Stimulated activated CD8-positive, alpha-beta memory T cell treated with anti-CD3 and anti-CD28 coated beads, Interleukin-15, amount 100 ng/mL, for 24 hours (primary cell): ENCODE measurements at regions not wholly inside any gene's neighbourhood (a gene's known extent, or its start where the extent isn't known, plus 50 kb on each side); places are given as distances from the start of the nearest gene placed in this dataset.

Experiments used
- DNase-seq: peaks from one replicate; pipeline ENCODE4 v3.0.0-alpha.2; 2020; ENCODE audit warnings: low read depth

- DNase-seq, result no peak
These were observed 117.5 kb downstream of the ASCL4 start for GRCh38 chr12:107891967-107892366.

DNA sequence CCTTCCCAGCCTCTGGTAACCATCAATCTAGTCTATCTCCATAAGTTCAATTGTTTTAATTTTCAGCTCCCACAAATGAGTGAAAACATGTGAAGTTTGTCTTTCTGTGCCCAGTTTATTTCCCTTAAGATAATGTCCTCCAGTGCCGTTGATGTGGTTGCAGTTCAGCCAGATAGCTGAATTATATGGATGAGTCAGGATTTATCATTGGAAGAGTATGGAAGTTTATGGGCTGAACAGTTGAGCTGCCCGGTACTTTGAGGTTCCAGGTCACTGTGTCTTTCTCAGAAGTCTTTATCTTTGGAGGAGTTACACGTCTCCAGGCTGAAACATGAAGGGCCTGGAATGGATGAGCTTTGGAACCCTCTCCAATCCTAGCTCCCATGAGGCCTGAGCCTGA is 120.1 kb downstream of the ASCL4 start:
- DNase-seq, result no peak

GRCh38 chr12:107895966-107896365 is 121.5 kb downstream of the ASCL4 start:
- no peak for DNase-seq

GRCh38 chr12:107900588-107900987 is 126.1 kb downstream of the ASCL4 start:
- no peak for DNase-seq

DNA sequence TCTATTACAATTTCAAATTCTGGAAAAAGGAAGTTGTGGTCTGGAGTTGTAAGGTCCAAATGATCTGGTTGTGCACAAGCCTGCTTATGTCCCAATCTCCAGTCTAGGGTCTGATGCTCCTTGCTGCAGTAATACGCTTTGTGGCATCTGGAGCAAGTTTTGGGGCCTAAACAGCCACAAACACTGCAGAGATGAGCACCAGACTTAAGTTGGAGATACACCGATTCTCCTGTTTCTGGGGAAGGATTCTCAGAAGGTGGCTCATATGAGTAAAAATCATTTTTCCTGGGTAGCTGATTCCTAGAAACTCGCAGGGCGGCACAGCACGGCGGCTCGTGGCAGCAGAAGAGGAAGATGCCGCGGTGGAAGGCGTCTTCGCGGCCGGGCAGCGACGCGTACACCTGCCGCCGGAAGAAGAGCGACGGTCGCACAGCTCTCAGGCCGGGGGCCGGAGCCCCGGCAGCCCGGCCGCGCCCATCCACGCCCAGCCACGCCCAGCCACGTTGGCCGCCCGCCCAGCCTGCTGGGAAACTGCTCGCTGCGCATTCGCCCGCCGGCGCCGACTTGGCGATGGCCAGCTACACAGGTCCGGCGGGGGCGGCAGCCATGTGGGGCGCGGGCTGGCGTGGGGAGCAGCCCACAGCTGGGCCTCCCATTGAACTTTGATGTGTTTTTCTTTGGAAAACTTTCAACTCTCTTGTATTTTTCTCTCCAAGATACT is 129.0 kb downstream of the ASCL4 start:
- peak; percentile 14 for DNase-seq

DNA sequence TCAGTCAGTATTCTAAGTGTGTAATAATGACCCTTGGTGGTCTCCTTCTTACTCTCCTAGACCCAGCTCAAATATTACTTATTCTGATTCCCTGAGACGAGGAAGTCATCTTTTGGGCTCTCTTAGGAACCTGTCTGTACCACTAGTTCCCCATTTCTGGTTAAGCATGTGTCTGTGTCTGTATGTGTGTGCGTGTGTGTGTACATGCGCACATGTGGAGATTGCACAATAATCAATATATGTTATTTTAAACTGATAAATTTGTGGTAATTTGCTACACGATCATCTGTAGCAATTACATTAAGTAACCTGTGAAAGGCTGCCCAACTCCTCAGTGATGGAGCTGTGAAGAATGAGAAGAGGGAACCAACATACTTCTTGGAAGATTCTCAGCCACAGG is 132.2 kb downstream of the ASCL4 start:
- DNase-seq, result no peak

GRCh38 chr12:107912421-107913004 is 138.0 kb downstream of the ASCL4 start:
- peak; percentile 43 for DNase-seq

DNA sequence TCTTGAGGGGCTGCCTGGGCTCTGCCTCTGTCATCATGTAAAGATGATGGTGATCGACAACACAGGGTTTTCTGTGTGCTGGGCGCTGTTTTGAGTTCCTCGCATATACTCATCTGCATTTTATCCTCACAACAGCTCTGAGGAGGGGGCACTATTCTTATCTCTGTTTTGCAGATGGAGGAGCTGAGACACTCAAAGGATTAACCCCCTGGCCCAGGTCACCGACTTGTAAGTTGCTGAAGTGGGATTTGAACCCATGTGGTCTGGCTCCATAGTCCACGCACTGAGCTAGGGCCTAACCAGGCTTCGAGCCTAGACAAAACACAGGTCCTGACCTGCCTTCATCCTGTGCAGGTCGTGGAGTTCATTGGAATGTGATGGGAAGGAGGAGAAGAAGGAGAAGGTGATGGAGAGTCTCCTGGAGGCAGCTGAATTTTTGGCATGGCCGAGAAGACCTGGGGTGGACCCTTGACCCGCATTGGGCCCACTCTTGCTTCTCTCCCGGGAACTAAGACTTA is 140.0 kb downstream of the ASCL4 start:
- DNase-seq, result no peak

DNA sequence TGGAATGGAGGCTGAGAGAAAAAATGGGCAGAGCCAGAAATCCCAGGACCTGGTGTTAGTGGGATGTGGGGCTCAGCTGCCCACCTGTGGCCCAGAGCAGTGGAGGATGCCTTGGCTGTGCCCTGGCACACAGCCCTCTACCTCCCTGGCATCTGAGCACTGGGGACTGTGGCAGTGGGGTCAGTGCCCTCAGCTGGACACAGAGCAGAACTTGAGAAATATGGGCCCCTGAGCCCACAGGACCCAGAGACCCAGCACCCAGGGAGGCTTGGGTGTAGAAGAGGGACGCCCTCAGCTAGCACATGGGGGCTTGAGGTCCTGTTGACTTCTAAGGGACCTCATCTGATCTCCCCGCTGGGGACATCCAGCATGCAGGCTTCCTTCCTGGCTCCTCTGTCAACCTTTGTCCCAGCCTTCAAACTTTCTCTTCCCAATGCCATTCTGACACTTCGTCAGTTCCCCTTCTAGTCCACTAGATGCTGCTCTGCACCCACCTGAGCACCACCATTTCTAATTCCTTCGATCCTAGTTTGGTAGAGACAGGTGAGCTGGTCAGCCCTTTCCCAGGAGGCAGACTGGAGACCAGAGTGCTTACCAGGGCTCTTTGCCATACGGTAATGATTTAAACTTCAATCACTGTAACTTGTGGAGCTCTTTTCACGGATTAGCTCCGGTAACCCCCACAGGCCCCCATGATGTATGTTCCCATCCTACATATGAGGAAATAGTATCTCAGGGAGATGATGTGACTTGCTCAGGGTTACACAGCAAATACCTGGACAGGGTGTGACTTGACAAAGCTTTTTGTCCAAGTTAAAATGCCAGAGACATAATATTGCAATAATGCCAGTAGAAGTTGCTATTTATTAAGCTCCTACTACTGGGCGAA is 143.7 kb downstream of the ASCL4 start:
- no peak for DNase-seq

GRCh38 chr12:107921062-107921461 is 146.6 kb downstream of the ASCL4 start:
- DNase-seq, result no peak

GRCh38 chr12:107925125-107925524 is 150.6 kb downstream of the ASCL4 start:
- DNase-seq, result no peak

DNA sequence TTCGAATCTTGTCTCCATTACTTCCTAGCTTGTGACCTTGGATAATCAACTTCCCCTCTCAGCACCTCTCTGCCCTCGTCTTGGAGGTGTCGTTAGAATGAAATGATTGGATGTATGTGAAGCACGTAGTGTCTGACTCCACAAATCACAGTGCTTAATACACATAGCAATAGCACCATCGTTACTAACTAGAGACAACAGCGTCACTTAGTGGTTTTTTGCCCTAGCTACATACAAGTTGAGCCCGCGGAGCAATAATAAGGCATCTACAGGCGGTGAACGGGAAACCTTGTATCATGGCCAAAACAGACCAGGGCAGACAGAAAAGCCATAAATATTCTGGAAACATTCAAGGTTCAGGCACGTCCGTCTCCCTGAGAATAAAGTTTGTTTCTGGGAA is 154.9 kb downstream of the ASCL4 start:
- DNase-seq, result no peak

DNA sequence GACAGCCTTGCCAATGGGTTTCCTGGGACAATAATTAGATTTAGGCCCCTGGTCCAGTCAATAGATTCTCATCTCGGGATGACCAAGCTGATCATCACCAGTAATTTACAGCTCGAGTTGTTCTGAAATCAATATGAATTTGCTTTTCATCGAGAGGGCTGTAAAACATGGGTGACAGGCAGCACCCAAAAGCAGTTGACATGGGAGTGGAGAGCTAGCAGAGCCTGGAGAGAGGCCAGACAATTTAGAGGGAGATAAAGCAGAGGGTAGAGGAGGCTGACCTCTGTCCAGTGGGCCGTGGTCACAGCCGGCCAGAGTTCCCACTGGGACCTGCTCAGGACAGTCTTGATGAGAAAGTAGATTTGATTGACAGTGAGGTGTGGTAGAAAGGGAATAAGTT is 157.3 kb downstream of the ASCL4 start:
- DNase-seq, result no peak

DNA sequence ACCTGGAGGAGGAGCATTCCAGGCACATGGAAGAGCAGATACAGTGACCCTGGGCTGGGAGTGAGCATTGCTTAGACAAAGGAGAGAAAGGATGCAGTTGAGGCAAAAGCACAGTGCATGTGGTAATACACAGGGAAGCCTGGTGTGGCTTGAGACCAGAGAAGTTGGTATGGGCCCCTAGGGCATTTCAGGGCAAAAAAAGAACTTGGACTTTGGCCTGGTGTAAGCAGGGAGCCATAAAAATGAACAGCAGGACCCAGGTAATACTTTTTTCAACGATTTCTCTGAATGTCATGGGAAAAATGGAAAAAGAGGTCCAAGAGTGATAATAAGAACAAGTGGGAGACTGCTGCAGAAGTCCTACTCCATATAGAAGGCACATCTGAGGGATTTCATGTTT is 163.9 kb downstream of the ASCL4 start:
- no peak for DNase-seq

- no peak for DNase-seq
These were observed 174.0 kb downstream of the ASCL4 start for GRCh38 chr12:107948391-107948945.

DNA sequence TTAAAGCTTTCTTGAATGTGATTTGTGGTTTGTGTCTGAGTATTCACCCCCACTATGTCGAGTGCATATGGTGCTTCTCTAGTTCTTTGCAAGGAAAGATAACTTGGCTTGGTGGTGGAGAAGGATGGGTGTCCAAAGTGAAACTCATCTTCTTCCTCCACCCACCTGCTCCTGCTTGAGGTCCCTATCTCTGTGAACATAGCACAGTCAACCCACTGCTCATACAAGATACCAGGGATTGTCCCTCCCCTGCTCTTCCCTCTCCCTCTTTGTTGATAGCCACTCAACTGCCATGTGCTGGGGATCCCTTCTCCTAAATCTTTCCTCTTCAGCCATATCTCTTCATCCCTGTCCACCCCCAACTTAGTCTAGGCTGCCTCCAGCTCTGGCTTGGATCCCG is 176.5 kb downstream of the ASCL4 start:
- DNase-seq, result no peak

DNA sequence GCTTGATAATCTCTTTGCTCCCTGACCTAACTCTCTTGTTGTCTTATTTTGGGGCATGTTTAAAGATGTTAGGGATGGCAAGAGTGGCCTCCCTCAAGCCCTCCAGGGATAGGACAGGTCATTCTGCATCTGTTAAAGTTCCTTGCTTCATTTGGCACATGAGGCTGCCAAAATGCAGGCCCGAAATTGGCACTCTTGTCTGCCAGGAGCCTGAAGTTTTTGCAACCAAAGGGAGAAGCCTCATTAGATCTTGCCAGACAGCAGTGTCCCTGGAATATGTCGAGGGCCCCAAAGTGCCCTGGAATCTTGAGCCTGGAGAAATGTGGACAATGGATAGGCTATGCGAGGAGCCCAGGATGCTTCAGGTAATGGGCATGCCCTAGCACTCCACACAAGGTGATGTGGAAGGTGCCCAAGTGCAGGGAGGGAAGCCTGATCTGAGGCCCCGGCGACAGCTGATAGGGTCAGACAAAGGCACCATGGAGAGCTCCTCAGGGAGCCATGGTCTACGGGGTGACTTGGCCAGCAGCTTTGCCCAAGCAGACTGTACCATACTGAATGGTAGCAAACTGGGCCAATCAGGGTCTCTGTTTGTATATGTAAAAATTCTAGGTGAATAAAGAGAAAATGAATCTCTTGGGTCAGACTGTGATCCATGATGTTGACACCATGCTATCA is 173.0 kb upstream of the WSCD2 start:
- DNase-seq, result no peak

DNA sequence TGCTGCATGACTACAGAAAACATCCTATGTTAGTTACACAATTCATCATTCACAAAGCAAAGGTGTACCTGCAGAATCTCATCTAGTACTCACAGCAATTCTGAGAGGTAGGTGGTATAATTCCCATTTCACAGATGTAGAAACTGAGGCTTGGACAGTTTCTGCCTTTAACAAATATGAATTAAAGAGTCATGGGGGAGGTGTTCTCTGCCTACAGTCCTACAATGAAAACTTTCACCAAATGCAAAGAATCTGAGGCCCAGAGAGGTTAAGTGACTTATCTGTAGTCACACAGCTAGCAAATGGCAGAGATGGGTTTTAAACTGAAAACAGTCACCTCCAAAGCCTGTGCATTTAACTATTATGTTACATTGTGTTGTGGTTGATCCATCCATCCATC is 171.6 kb upstream of the WSCD2 start:
- DNase-seq, result no peak

DNA sequence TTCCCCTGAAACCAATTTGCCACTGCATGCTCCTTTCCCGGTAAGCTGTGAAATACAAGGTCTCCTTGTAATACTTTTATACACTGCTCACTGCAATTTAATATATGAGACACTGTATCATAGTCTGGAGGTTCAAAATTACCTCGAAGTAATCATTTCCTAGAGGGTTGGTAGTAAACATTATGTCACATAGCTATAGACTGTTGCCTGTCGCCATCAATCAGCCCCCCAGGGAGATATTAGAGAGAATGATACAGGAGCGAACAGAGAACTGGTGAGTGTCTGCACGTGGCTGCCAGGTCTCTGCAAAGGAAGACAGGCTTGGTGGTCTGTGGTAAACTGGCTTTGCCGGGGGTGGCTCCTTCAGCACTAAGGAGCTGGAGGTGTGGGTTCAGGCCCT is 165.5 kb upstream of the WSCD2 start:
- DNase-seq, result no peak

DNA sequence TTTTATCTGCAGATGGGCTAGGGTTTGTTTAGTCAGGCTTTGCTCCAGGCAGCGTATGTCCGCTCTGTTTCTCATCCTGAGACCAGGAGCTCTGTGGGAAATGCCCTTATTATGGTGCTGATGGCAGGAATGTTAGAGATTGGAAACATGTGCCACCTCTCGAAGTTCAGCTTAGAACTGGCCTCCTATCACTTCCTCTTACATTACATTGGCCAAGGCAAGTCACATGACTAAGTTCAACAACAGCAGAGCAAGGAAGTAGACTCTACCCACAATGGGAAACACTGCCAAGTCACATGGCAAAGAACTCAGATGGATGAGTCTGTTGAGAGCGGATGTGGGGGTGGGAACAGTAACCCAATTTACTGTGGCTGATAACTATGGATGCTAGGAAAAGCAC is 161.9 kb upstream of the WSCD2 start:
- no peak for DNase-seq

- no peak for DNase-seq
These were observed 155.1 kb upstream of the WSCD2 start for GRCh38 chr12:107973950-107974349.

DNA sequence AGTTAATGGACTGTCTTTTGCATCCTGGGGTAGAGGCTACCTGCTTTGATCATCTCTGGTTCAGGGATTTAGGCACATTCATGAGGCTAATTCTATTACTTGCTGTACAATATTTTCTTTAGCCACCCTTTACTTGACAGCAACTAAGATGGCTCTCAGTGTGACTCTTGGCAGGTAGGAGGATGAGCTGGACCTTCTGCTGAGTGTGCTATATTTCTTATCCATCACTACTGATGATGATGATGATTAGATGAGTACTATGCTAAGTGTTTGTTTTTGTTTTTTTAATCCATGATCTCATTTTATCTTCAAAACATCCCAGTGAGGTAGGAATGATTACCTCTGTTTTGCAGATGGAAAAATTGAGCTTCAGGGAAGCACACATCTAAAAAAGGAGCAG is 152.8 kb upstream of the WSCD2 start:
- no peak for DNase-seq
